Endodermal cell (in vitro differentiated cells): ENCODE measurements at regions not wholly inside any gene's neighbourhood (a gene's known extent, or its start where the extent isn't known, plus 50 kb on each side); places are given as distances from the start of the nearest gene placed in this dataset.

Experiments
- DNase-seq: peaks from one replicate; pipeline ENCODE4 v3.0.0-alpha.2; 2017
- H3K27ac ChIP-seq: 2 replicates; pipeline ENCODE4 v1.5.1; 2013; ENCODE audit warnings: mild to moderate bottlenecking, low read depth, low read length, moderate library complexity
- H3K27me3 ChIP-seq: 2 replicates; pipeline ENCODE4 v1.6.1; 2013; ENCODE audit warnings: mild to moderate bottlenecking, low read length, moderate library complexity; ENCODE audit not compliant: insufficient read depth, control insufficient read depth, poor library complexity, severe bottlenecking
- H3K36me3 ChIP-seq: 2 replicates; pipeline ENCODE4 v1.7.0; 2013; ENCODE audit warnings: mild to moderate bottlenecking, low read length, moderate library complexity; ENCODE audit not compliant: control insufficient read depth, insufficient read depth
- H3K4me1 ChIP-seq: one replicate; pipeline ENCODE4 v1.7.0; 2013; ENCODE audit warnings: low read length; ENCODE audit not compliant: control insufficient read depth, insufficient read depth
- H3K4me3 ChIP-seq: 2 replicates; pipeline ENCODE4 v1.5.1; 2013; ENCODE audit warnings: mild to moderate bottlenecking, low read length, moderate library complexity
- H3K9ac ChIP-seq: 2 replicates; pipeline ENCODE4 v1.6.1; 2013; ENCODE audit warnings: mild to moderate bottlenecking, low read length, moderate library complexity; ENCODE audit not compliant: poor library complexity, severe bottlenecking; ENCODE audit errors: extremely low read depth
- H3K9me3 ChIP-seq: 2 replicates; pipeline ENCODE4 v1.6.1; 2013; ENCODE audit warnings: mild to moderate bottlenecking, low read length, moderate library complexity; ENCODE audit not compliant: control insufficient read depth
- H3K27ac Mint-ChIP-seq: 2 replicates; pipeline ENCODE4 v1.8.0; 2020; ENCODE audit warnings: mixed read lengths
- H3K27me3 Mint-ChIP-seq: 2 replicates; pipeline ENCODE4 v1.8.0; 2021; ENCODE audit warnings: mild to moderate bottlenecking, mixed read lengths; ENCODE audit not compliant: insufficient read depth
- H3K36me3 Mint-ChIP-seq: 2 replicates; pipeline ENCODE4 v1.8.0; 2020; ENCODE audit warnings: low read depth, mixed read lengths
- H3K4me1 Mint-ChIP-seq: 2 replicates; pipeline ENCODE4 v1.8.0; 2020; ENCODE audit warnings: mixed read lengths
- H3K4me3 Mint-ChIP-seq: 2 replicates; pipeline ENCODE4 v1.8.0; 2020; ENCODE audit warnings: mild to moderate bottlenecking, moderate library complexity, mixed read lengths
- H3K9me3 Mint-ChIP-seq: 2 replicates; pipeline ENCODE4 v1.8.0; 2020; ENCODE audit warnings: mild to moderate bottlenecking, mixed read lengths
- CTCF ChIP-seq: fragments of 200-600 bp; sonication (generic); conservative IDR thresholded peaks from 2 replicates; pipeline ENCODE4 v1.5.0; 2021; ENCODE audit warnings: antibody characterized with exemption, mild to moderate bottlenecking
- WGBS, 2 experiments: methylation state at CpG; one replicate each; pipeline versions ENCODE4 v1.1.5 to v1.1.7; 2013; ENCODE audit warnings: missing lambda C conversion rate in 2 of 2, mixed read lengths in 1 of 2; ENCODE audit not compliant: insufficient coverage in 1 of 2, insufficient read length in 1 of 2; 5-methylcytosine and 5-hydroxymethylcytosine counted together

GRCh38 chr12:83808591-83808990 is 1104.0 kb downstream of the SLC6A15 start:
- Mint-ChIP-seq H3K4me1 (no peaks in the 10 kb centered on the region), H3K27me3 (no peaks in the 10 kb centered on the region), H3K9me3 (no peaks in the 10 kb centered on the region), H3K36me3 (no peaks in the 10 kb centered on the region), H3K27ac (no peak overlapping the region), H3K4me3 (no peak overlapping the region)
- WGBS, 2 experiments = 95 to 100% methylated on average over 1 to 3 of the region's 3 CpGs
- no peak for DNase-seq
- Histone ChIP-seq H3K9ac (no peak overlapping the region), H3K27ac (no peak overlapping the region), H3K4me3 (no peak overlapping the region), H3K36me3 (no peaks in the 10 kb centered on the region), H3K9me3 (no peaks in the 10 kb centered on the region), H3K27me3 (no peaks in the 10 kb centered on the region), H3K4me1 (no peaks in the 10 kb centered on the region)
- no peak for TF ChIP-seq CTCF

GRCh38 chr12:83807871-83808270 is 1104.7 kb downstream of the SLC6A15 start:
- Histone ChIP-seq H3K9me3 (no peaks in the 10 kb centered on the region), H3K27ac (no peak overlapping the region), H3K36me3 (no peaks in the 10 kb centered on the region), H3K4me3 (no peak overlapping the region), H3K27me3 (no peaks in the 10 kb centered on the region), H3K4me1 (no peaks in the 10 kb centered on the region), H3K9ac (no peak overlapping the region)
- Mint-ChIP-seq H3K4me1 (no peaks in the 10 kb centered on the region), H3K36me3 (no peaks in the 10 kb centered on the region), H3K27ac (no peak overlapping the region), H3K4me3 (no peak overlapping the region), H3K9me3 (no peaks in the 10 kb centered on the region), H3K27me3 (no peaks in the 10 kb centered on the region)
- WGBS, 2 experiments = 92 to 100% methylated on average over 1 to 3 of the region's 3 CpGs
- no peak for TF ChIP-seq CTCF
- DNase-seq = no peak

GRCh38 chr12:83805873-83806272 is 1106.7 kb downstream of the SLC6A15 start:
- H3K27ac Mint-ChIP-seq = no peak overlapping the region
- H3K27me3 Mint-ChIP-seq = no peaks in the 10 kb centered on the region
- Histone ChIP-seq H3K4me3 (no peak overlapping the region), H3K36me3 (no peaks in the 10 kb centered on the region), H3K9me3 (no peaks in the 10 kb centered on the region), H3K9ac (no peak overlapping the region), H3K27ac (no peak overlapping the region), H3K4me1 (no peaks in the 10 kb centered on the region), H3K27me3 (no peaks in the 10 kb centered on the region)
- H3K36me3 Mint-ChIP-seq = no peaks in the 10 kb centered on the region
- WGBS, 2 experiments = 84 to 87% methylated on average over 3 to 4 of the region's 4 CpGs
- H3K9me3 Mint-ChIP-seq = no peaks in the 10 kb centered on the region
- H3K4me1 Mint-ChIP-seq = no peaks in the 10 kb centered on the region
- DNase-seq = no peak
- no peak for TF ChIP-seq CTCF
- no peak overlapping the region for H3K4me3 Mint-ChIP-seq
